ENCODE measurements at regions not wholly inside any gene's neighbourhood (a gene's known extent, or its start where the extent isn't known, plus 50 kb on each side); places are given as distances from the start of the nearest gene placed in this dataset.

- no peak for TF ChIP-seq CTCF (conservative IDR thresholded peaks at IDR 0.05; ENCODE audit: low read depth, low read length)
- H3K79me2 ChIP-seq (ENCODE audit: insufficient read depth, low read depth), result no peaks in the 10 kb centered on the region
- H2AFZ ChIP-seq (ENCODE audit: low read depth), result no peak overlapping the region
- no peak overlapping the region for H3K27ac ChIP-seq
- no peaks in the 10 kb centered on the region for H3K27me3 ChIP-seq (ENCODE audit: insufficient read depth, low read depth)
- no peaks in the 10 kb centered on the region for H3K4me1 ChIP-seq (ENCODE audit: low read depth, poor library complexity, severe bottlenecking)
- H4K20me1 ChIP-seq (ENCODE audit: insufficient read depth), result no peaks in the 10 kb centered on the region
- H3K9ac ChIP-seq, result no peak overlapping the region
- H3K4me2 ChIP-seq, result no peak overlapping the region
- no peaks in the 10 kb centered on the region for H3K36me3 ChIP-seq (ENCODE audit: insufficient read depth)
- H3K4me3 ChIP-seq (IDR thresholded peaks at IDR 0.05; ENCODE audit: insufficient read depth, low read depth, low read length), result no peak overlapping the region
Observed at GRCh38 chr20:11041396-11041795, 367.6 kb upstream of the JAG1 start.

- H3K27me3 ChIP-seq (ENCODE audit: insufficient read depth, low read depth), result no peaks in the 10 kb centered on the region
- no peak overlapping the region for H3K4me3 ChIP-seq (IDR thresholded peaks at IDR 0.05; ENCODE audit: insufficient read depth, low read depth, low read length)
- H3K36me3 ChIP-seq (ENCODE audit: insufficient read depth), result no peaks in the 10 kb centered on the region
- no peak overlapping the region for H3K27ac ChIP-seq
- H3K79me2 ChIP-seq (ENCODE audit: insufficient read depth, low read depth), result no peaks in the 10 kb centered on the region
- H4K20me1 ChIP-seq (ENCODE audit: insufficient read depth), result no peaks in the 10 kb centered on the region
- H3K9ac ChIP-seq, result no peak overlapping the region
- no peak overlapping the region for H2AFZ ChIP-seq (ENCODE audit: low read depth)
- TF ChIP-seq CTCF (conservative IDR thresholded peaks at IDR 0.05; ENCODE audit: low read depth, low read length), result no peak
- H3K4me1 ChIP-seq (ENCODE audit: low read depth, poor library complexity, severe bottlenecking), result no peaks in the 10 kb centered on the region
- H3K4me2 ChIP-seq, result no peak overlapping the region
Observed at GRCh38 chr20:11043001-11043400, 369.2 kb upstream of the JAG1 start.

- no peak overlapping the region for H3K27ac ChIP-seq
- TF ChIP-seq CTCF (conservative IDR thresholded peaks at IDR 0.05; ENCODE audit: low read depth, low read length), result no peak
- H3K79me2 ChIP-seq (ENCODE audit: insufficient read depth, low read depth), result no peaks in the 10 kb centered on the region
- no peak overlapping the region for H3K4me2 ChIP-seq
- H3K4me3 ChIP-seq (IDR thresholded peaks at IDR 0.05; ENCODE audit: insufficient read depth, low read depth, low read length), result no peak overlapping the region
- no peak overlapping the region for H2AFZ ChIP-seq (ENCODE audit: low read depth)
- no peaks in the 10 kb centered on the region for H3K27me3 ChIP-seq (ENCODE audit: insufficient read depth, low read depth)
- no peak overlapping the region for H3K9ac ChIP-seq
- H4K20me1 ChIP-seq (ENCODE audit: insufficient read depth), result no peaks in the 10 kb centered on the region
- H3K4me1 ChIP-seq (ENCODE audit: low read depth, poor library complexity, severe bottlenecking), result no peaks in the 10 kb centered on the region
- H3K36me3 ChIP-seq (ENCODE audit: insufficient read depth), result no peaks in the 10 kb centered on the region
Observed at GRCh38 chr20:11044561-11044960, 370.8 kb upstream of the JAG1 start.

GRCh38 chr20:11045412-11046175 lies 371.8 kb upstream of the JAG1 start:
- Histone ChIP-seq H3K79me2 (ENCODE audit: insufficient read depth, low read depth) (no peaks in the 10 kb centered on the region), H3K36me3 (ENCODE audit: insufficient read depth) (no peaks in the 10 kb centered on the region), H3K4me1 (ENCODE audit: low read depth, poor library complexity, severe bottlenecking) (no peaks in the 10 kb centered on the region), H2AFZ (ENCODE audit: low read depth) (no peak overlapping the region), H3K9ac (no peak overlapping the region), H3K27ac (no peak overlapping the region), H3K4me3 (IDR thresholded peaks at IDR 0.05; ENCODE audit: insufficient read depth, low read depth, low read length) (no peak overlapping the region), H3K27me3 (ENCODE audit: insufficient read depth, low read depth) (no peaks in the 10 kb centered on the region), H3K4me2 (no peak overlapping the region), H4K20me1 (ENCODE audit: insufficient read depth) (no peaks in the 10 kb centered on the region)
- no peak for TF ChIP-seq CTCF (conservative IDR thresholded peaks at IDR 0.05; ENCODE audit: low read depth, low read length)

All from KMS-11 (cell line).